Astrocyte (in vitro differentiated cells and primary cell): ENCODE measurements at regions not wholly inside any gene's neighbourhood (a gene's known extent, or its start where the extent isn't known, plus 50 kb on each side); places are given as distances from the start of the nearest gene placed in this dataset.

Source experiments
- CTCF ChIP-seq: IDR thresholded peaks from 2 replicates; pipeline ENCODE4 v1.5.1; 2011; ENCODE audit warnings: low read depth, mild to moderate bottlenecking, inconsistent platforms, low read length, moderate library complexity; ENCODE audit not compliant: insufficient read depth
- EZH2 ChIP-seq: IDR thresholded peaks from 2 replicates; pipeline ENCODE4 v1.6.1; 2012; ENCODE audit warnings: mild to moderate bottlenecking, low read length, inconsistent platforms; ENCODE audit not compliant: insufficient read depth

GRCh38 chr5:175309218-175309810 lies 134.7 kb downstream of the DRD1 start:
- no peak for TF ChIP-seq CTCF
- no peak for TF ChIP-seq EZH2
